ENCODE measurements at regions not wholly inside any gene's neighbourhood (a gene's known extent, or its start where the extent isn't known, plus 50 kb on each side); places are given as distances from the start of the nearest gene placed in this dataset.

DNA sequence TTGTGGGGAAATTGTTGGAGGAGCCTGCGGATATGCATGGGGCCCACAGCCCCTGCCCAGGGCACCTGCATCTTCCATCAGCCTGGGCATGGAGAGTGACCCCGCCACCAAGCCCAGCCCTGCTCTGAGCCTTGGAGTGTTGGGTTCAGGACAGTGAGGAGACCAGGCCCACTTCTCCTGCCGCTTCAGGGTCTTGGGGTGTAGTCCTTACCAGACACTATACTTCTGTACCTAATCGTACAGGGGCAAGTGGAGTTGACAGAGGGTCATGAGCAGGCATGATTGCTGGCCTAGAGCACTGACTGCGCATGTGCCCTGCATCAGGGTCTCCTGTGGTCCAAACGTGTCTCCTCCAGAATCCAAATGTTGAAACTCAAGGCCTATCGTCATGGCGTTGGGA, 108.9 kb upstream of the ZNF236 start:
- TF ChIP-seq, protein P1, sequence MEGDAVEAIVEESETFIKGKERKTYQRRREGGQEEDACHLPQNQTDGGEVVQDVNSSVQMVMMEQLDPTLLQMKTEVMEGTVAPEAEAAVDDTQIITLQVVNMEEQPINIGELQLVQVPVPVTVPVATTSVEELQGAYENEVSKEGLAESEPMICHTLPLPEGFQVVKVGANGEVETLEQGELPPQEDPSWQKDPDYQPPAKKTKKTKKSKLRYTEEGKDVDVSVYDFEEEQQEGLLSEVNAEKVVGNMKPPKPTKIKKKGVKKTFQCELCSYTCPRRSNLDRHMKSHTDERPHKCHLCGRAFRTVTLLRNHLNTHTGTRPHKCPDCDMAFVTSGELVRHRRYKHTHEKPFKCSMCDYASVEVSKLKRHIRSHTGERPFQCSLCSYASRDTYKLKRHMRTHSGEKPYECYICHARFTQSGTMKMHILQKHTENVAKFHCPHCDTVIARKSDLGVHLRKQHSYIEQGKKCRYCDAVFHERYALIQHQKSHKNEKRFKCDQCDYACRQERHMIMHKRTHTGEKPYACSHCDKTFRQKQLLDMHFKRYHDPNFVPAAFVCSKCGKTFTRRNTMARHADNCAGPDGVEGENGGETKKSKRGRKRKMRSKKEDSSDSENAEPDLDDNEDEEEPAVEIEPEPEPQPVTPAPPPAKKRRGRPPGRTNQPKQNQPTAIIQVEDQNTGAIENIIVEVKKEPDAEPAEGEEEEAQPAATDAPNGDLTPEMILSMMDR (IDR thresholded peaks at IDR 0.05): no peak
- no peak for TF ChIP-seq ZFX (IDR thresholded peaks at IDR 0.05; ENCODE audit: borderline replicate concordance)
